Panc1 (cell line): ENCODE measurements at regions not wholly inside any gene's neighbourhood (a gene's known extent, or its start where the extent isn't known, plus 50 kb on each side); places are given as distances from the start of the nearest gene placed in this dataset.

Experiments used
- ATAC-seq: fragments of 200-7000 bp; cut with Tn5 transposase; 2 replicates; pipeline ENCODE4 v1.9.1; 2020; ENCODE audit warnings: mild to moderate bottlenecking, moderate library complexity
- BruUV-seq: library from RNA; stranded (reverse); fragments of 400-500 nt; replicated peaks from 2 replicates; lab custom pipeline; 2021; lab: Mats Ljungman, UMichigan
- CTCF ChIA-PET: fragments of 300-600 bp; sonication (Branson Sonifier 250); formaldehyde crosslinking; loops from one replicate; lab custom pipeline; 2022; ENCODE audit warnings: antibody characterized with exemption; lab: Charles Lee
- POLR2A ChIA-PET: fragments of 300-600 bp; sonication (Branson Sonifier 250); formaldehyde crosslinking; loops from one replicate; lab custom pipeline; 2022; ENCODE audit warnings: antibody characterized with exemption; lab: Charles Lee
- DNase-seq: peaks from one replicate; pipeline ENCODE4 v3.0.0-alpha.2; 2010; ENCODE audit warnings: low read depth, low spot score
- H3K27ac ChIP-seq: 2 replicates; pipeline ENCODE4 v1.5.1; 2011; ENCODE audit warnings: mild to moderate bottlenecking, low read length, inconsistent platforms
- H3K27me3 ChIP-seq: fragments of 200-500 bp; sonication (Bioruptor generic); 2 replicates; pipeline ENCODE4 v1.6.0; 2014; ENCODE audit warnings: low read length, inconsistent platforms; ENCODE audit not compliant: control insufficient read depth, insufficient read depth
- H3K36me3 ChIP-seq: fragments of 200-500 bp; sonication (Bioruptor generic); 2 replicates; pipeline ENCODE4 v1.5.1; 2014; ENCODE audit warnings: inconsistent platforms, mild to moderate bottlenecking, low read length, moderate library complexity; ENCODE audit not compliant: control insufficient read depth, insufficient read depth
- H3K4me1 ChIP-seq: 2 replicates; pipeline ENCODE4 v1.5.1; 2011; ENCODE audit warnings: inconsistent platforms, mild to moderate bottlenecking, low read length, moderate library complexity; ENCODE audit not compliant: control insufficient read depth, insufficient read depth
- H3K4me3 ChIP-seq, 2 experiments: 2 replicates each; pipeline ENCODE4 v1.5.1; 2011 to 2012; ENCODE audit warnings: low read depth in 2 of 2, low read length in 2 of 2, mild to moderate bottlenecking in 2 of 2, inconsistent platforms in 1 of 2, moderate library complexity in 1 of 2
- H3K9me3 ChIP-seq: fragments of 200-500 bp; sonication (Bioruptor generic); 2 replicates; pipeline ENCODE4 v1.5.1; 2014; ENCODE audit warnings: low read depth, mild to moderate bottlenecking, inconsistent platforms, low read length, moderate library complexity; ENCODE audit not compliant: control insufficient read depth, insufficient read depth
- CTCF ChIP-seq: fragments of 450-650 bp; IDR thresholded peaks from 2 replicates; pipeline ENCODE4 v1.5.1; 2017; ENCODE audit warnings: mild to moderate bottlenecking
- POLR2AphosphoS5 ChIP-seq: IDR thresholded peaks from 2 replicates; pipeline ENCODE4 v1.6.1; 2012; ENCODE audit warnings: mild to moderate bottlenecking, low read depth, low read length, moderate library complexity
- REST ChIP-seq, 2 experiments: IDR thresholded peaks; 2 replicates each; pipeline ENCODE4 v1.6.1; 2011 to 2012; ENCODE audit warnings: low read depth in 2 of 2, control low read depth in 1 of 2, low read length in 1 of 2, mild to moderate bottlenecking in 1 of 2, moderate library complexity in 1 of 2; ENCODE audit not compliant: insufficient read depth in 1 of 2
- SIN3A ChIP-seq: IDR thresholded peaks from 2 replicates; pipeline ENCODE4 v1.6.1; 2012; ENCODE audit warnings: low read depth, mild to moderate bottlenecking, low read length, moderate library complexity, borderline replicate concordance; ENCODE audit not compliant: insufficient read depth
- TCF7L2 ChIP-seq: IDR thresholded peaks from 2 replicates; pipeline ENCODE4 v1.6.1; 2011; ENCODE audit warnings: mild to moderate bottlenecking, low read depth, low read length, inconsistent platforms
- in situ Hi-C: cut with HindIII; loops from 2 replicates; pipeline ENCODE4 v1.10.0; 2016; ENCODE audit warnings: low sequenced_read_pairs, low pct_unique_long_range_greater_than_20kb
- intact Hi-C: fragments of 100-400 bp; cut with micrococcal nuclease; formaldehyde crosslinking; loops from one replicate; pipeline ENCODE4 v1.10.0; 2022; ENCODE audit not compliant: unreplicated experiment

GRCh38 chr2:163528640-163529217, 207.1 kb downstream of the FIGN start:
- POLR2A ChIA-PET, result no interaction called here
- no TSS peak for BruUV-seq

GRCh38 chr2:163527381-163527780, 208.4 kb downstream of the FIGN start:
- Histone ChIP-seq H3K4me1 (no peaks in the 10 kb centered on the region), H3K9me3 (no peaks in the 10 kb centered on the region), H3K27me3 (no peaks in the 10 kb centered on the region), H3K36me3 (no peaks in the 10 kb centered on the region), H3K27ac (no peak overlapping the region), H3K4me3 (no peak overlapping the region)
- DNase-seq (no peak), ATAC-seq (no peak)
- intact Hi-C loops, result no loop called here
- in situ Hi-C loops, result no loop called here
- TF ChIP-seq CTCF (no peak), TCF7L2 (no peak), POLR2AphosphoS5 (no peak), SIN3A (no peak), REST (IDR thresholded peaks at IDR 0.05; ENCODE audit: insufficient read depth in 1 of 2, low read depth in 2 of 2, low read length in 1 of 2) (no peak)
- POLR2A ChIA-PET, result no interaction called here
- CTCF ChIA-PET, result no interaction called here
- no TSS peak for BruUV-seq

More at GRCh38 chr2:163528640-163529217, 207.1 kb downstream of the FIGN start:
- Histone ChIP-seq H3K4me3 (no peak overlapping the region), H3K36me3 (no peaks in the 10 kb centered on the region), H3K9me3 (no peaks in the 10 kb centered on the region), H3K27me3 (no peaks in the 10 kb centered on the region), H3K27ac (no peak overlapping the region), H3K4me1 (no peaks in the 10 kb centered on the region)
- in situ Hi-C loops (no loop called here), intact Hi-C loops (no loop called here)
- ATAC-seq (no peak), DNase-seq (no peak)
- CTCF ChIA-PET, result no interaction called here
- TF ChIP-seq REST (IDR thresholded peaks at IDR 0.05; ENCODE audit: insufficient read depth in 1 of 2, low read depth in 2 of 2, low read length in 1 of 2) (no peak), SIN3A (no peak), POLR2AphosphoS5 (no peak), CTCF (no peak), TCF7L2 (no peak)
